Mesothelial cell of epicardium (in vitro differentiated cells): ENCODE measurements at regions not wholly inside any gene's neighbourhood (a gene's known extent, or its start where the extent isn't known, plus 50 kb on each side); places are given as distances from the start of the nearest gene placed in this dataset.

ENCODE experiments used
- DNase-seq, 2 experiments: peaks; one replicate each; pipeline ENCODE4 v3.0.0; 2021; ENCODE audit warnings: low spot score in 2 of 2; ENCODE audit not compliant: unreplicated experiment in 2 of 2
- H3K27ac Mint-ChIP-seq: 2 replicates; pipeline ENCODE4 v1.8.0; 2021; ENCODE audit warnings: mixed read lengths
- H3K27me3 Mint-ChIP-seq: 2 replicates; pipeline ENCODE4 v1.8.0; 2021; ENCODE audit warnings: low read depth, mixed read lengths
- H3K36me3 Mint-ChIP-seq: 2 replicates; pipeline ENCODE4 v1.8.0; 2021; ENCODE audit warnings: mixed read lengths
- H3K4me1 Mint-ChIP-seq: 2 replicates; pipeline ENCODE4 v1.8.0; 2021; ENCODE audit warnings: mixed read lengths
- H3K4me3 Mint-ChIP-seq: 2 replicates; pipeline ENCODE4 v1.8.0; 2021; ENCODE audit warnings: mild to moderate bottlenecking, moderate library complexity, mixed read lengths
- H3K9me3 Mint-ChIP-seq: 2 replicates; pipeline ENCODE4 v1.8.0; 2021; ENCODE audit warnings: mixed read lengths
- TF ChIP-seq, protein P1 (sequence below): fragments of 200-600 bp; sonication (generic); IDR thresholded peaks from one replicate; pipeline ENCODE4 v1.5.0; 2021; ENCODE audit warnings: antibody characterized with exemption; ENCODE audit not compliant: unreplicated experiment

DNA sequence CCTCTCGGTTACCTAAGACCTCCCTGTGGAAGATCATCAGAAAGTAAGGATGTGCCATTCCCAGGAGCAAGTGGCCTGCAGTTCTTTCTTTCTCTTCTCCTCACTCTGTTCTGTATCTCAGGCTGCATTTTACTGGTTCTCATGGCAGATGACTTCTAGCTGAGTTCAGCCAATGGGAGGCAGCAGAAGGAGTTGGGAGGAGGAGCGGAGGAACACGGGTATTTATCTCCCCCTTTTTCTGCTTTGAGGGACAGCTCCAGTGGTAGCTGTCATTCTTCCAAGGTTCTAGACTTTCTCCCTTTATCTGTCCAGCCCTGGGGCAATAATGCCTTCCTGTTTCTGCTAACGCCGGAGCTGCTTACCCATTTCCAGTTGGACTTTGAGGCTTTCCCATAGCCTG, 339.9 kb downstream of the NR2F2 start:
- no peak overlapping the region for H3K4me3 Mint-ChIP-seq
- no peaks in the 10 kb centered on the region for H3K4me1 Mint-ChIP-seq
- H3K9me3 Mint-ChIP-seq: peaks cover 4% of the 10 kb centered on the region
- no peak for DNase-seq
- no peaks in the 10 kb centered on the region for H3K27me3 Mint-ChIP-seq
- TF ChIP-seq, protein P1, sequence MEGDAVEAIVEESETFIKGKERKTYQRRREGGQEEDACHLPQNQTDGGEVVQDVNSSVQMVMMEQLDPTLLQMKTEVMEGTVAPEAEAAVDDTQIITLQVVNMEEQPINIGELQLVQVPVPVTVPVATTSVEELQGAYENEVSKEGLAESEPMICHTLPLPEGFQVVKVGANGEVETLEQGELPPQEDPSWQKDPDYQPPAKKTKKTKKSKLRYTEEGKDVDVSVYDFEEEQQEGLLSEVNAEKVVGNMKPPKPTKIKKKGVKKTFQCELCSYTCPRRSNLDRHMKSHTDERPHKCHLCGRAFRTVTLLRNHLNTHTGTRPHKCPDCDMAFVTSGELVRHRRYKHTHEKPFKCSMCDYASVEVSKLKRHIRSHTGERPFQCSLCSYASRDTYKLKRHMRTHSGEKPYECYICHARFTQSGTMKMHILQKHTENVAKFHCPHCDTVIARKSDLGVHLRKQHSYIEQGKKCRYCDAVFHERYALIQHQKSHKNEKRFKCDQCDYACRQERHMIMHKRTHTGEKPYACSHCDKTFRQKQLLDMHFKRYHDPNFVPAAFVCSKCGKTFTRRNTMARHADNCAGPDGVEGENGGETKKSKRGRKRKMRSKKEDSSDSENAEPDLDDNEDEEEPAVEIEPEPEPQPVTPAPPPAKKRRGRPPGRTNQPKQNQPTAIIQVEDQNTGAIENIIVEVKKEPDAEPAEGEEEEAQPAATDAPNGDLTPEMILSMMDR: no peak
- no peaks in the 10 kb centered on the region for H3K36me3 Mint-ChIP-seq
- H3K27ac Mint-ChIP-seq: no peak overlapping the region

DNA sequence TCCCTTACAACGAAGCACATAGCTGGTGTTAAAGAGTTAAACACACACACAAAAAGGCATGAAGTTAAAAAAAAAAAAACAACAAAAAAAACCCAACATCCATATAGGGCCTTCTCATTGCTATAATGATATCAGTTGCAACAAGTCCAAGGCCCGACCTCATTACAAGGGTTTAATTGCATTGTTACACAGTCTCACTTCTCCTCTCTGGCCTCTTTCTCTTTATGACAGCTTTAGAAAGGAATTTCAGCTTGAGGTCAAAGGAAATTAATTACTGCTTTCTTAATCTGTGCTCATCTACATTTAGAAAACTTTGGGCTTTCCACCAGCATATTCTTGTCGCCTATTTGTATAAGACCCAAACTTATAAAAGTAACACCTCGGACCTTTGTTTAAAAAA, 342.1 kb downstream of the NR2F2 start:
- Mint-ChIP-seq H3K9me3 (no peaks in the 10 kb centered on the region), H3K27ac (no peak overlapping the region), H3K4me1 (no peaks in the 10 kb centered on the region), H3K4me3 (no peak overlapping the region), H3K36me3 (no peaks in the 10 kb centered on the region), H3K27me3 (no peaks in the 10 kb centered on the region)
- no peak for DNase-seq
- TF ChIP-seq, protein P1: no peak

DNA sequence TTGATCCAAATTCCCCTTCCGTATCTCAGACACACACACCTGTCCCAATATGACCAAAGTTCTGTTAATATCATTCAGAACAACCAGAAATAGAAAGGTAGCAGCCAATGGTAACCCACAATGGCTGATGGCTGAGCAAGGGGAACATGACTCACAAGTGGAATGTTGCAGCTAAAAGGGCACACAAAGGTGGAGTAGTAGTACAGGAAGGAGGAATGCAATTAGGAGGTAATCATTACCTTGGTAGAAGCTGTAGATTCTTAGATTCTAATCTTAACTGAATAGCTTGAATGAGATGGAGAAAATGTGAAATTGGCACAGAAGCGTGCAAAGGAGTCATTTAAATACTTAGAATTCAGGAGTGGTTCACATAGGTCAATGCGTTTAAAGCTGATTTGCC, 347.9 kb downstream of the NR2F2 start:
- Mint-ChIP-seq H3K9me3 (peaks cover 4% of the 10 kb centered on the region), H3K27me3 (peaks cover 4% of the 10 kb centered on the region), H3K4me3 (no peak overlapping the region), H3K36me3 (no peaks in the 10 kb centered on the region), H3K27ac (no peak overlapping the region), H3K4me1 (no peaks in the 10 kb centered on the region)
- no peak for DNase-seq
- TF ChIP-seq, protein P1: no peak

DNA sequence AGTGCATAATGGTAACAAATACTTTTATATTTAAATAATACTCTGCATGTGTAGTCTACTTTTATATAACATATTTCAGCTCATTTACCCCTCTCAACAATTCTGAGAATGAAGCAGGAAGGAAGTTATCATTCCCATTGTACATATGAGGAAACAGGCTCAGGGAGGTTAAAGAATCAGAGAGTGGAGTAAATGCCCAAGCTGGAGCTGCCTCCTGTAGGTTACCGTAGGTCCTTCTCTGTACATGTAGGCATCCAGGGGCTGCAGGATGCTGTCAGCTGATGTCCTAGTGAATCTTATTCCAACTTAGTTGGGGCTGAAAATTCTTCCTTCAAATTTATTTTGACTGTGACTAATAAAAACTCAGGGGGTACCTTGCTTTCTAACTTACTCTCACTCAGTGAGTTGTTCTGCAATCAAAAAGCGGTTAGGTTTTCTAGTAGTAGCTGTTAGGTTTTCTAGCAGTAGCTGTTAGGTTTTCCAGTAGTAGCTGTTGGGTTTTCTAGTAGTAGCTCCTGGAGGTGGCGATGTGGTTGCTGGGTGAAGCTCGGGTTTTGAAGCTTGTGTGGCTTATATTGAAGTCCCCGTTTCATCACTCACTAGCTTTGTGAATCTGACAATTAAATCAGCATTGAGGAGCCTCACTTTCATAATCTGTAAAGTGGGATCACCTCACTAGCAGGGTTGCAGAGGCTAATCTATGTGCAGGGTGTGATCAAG, 357.0 kb downstream of the NR2F2 start:
- Mint-ChIP-seq H3K4me1 (peaks cover 6% of the 10 kb centered on the region), H3K27me3 (peaks cover 8% of the 10 kb centered on the region), H3K4me3 (no peak overlapping the region), H3K27ac (no peak overlapping the region), H3K9me3 (no peaks in the 10 kb centered on the region), H3K36me3 (no peaks in the 10 kb centered on the region)
- no peak for DNase-seq
- TF ChIP-seq, protein P1: no peak

DNA sequence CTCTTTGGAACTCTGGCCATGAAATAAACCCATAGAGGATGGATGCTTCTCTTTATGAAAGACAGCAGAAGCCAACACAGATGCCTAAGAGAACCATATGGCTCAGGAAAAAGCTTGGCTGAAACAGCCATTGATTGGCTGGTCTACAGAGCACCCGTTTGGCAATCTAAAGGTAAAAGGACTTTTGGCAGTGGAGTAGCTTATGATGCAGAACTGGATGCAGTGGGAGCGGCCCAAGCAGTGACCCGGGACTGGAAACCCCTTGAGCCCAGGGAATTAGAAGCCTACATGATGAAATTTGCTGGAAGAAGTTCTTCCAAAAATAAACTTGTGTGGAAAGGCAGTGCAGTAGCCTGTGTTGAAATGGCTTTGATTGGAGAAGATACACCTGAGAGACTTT, 360.2 kb downstream of the NR2F2 start:
- H3K4me1 Mint-ChIP-seq: peaks cover 31% of the 10 kb centered on the region
- H3K27me3 Mint-ChIP-seq: peaks cover 6% of the 10 kb centered on the region
- no peaks in the 10 kb centered on the region for H3K9me3 Mint-ChIP-seq
- TF ChIP-seq, protein P1: no peak
- H3K36me3 Mint-ChIP-seq: no peaks in the 10 kb centered on the region
- H3K4me3 Mint-ChIP-seq: no peak overlapping the region
- no peak for DNase-seq
- no peak overlapping the region for H3K27ac Mint-ChIP-seq
